ENCODE measurements at regions not wholly inside any gene's neighbourhood (a gene's known extent, or its start where the extent isn't known, plus 50 kb on each side); places are given as distances from the start of the nearest gene placed in this dataset.

GRCh38 chr7:22559829-22560489, 60.0 kb upstream of the STEAP1B start:
- DNase-seq, result peak; percentile 82 to 84

GRCh38 chr7:22557167-22557566, 57.2 kb upstream of the STEAP1B start:
- DNase-seq, result no peak

GRCh38 chr7:22555476-22555875, 55.5 kb upstream of the STEAP1B start:
- DNase-seq, result no peak

GRCh38 chr7:22554184-22554583, 54.2 kb upstream of the STEAP1B start:
- DNase-seq, result no peak

GRCh38 chr7:22551768-22552513, 52.0 kb upstream of the STEAP1B start:
- DNase-seq, result no peak

- no peak for DNase-seq
These were observed 50.6 kb upstream of the STEAP1B start for GRCh38 chr7:22550514-22551030.

- peak; percentile 19 to 67 for DNase-seq
These were observed 49.9 kb upstream of the STEAP1B start for GRCh38 chr7:22549667-22550513.

Measured in SHP77 (cell line).